Fibroblast of lung (primary cell): ENCODE measurements at regions not wholly inside any gene's neighbourhood (a gene's known extent, or its start where the extent isn't known, plus 50 kb on each side); places are given as distances from the start of the nearest gene placed in this dataset.
A peak's percentile ranks its signal among the peaks of the same experiment; 100 is the strongest.

Source experiments
- DNase-seq, 2 donors: peaks; one replicate each; pipeline versions ENCODE4 v3.0.0 to v3.0.0-alpha.2; 2010; ENCODE audit warnings: low read depth in 2 of 2
- H2AFZ ChIP-seq: 2 replicates; pipeline ENCODE4 v1.5.1; 2012; ENCODE audit warnings: low read length, control low read depth, inconsistent platforms
- H3K27ac ChIP-seq: 2 replicates; pipeline ENCODE4 v1.5.1; 2011; ENCODE audit warnings: low read length, control low read depth; ENCODE audit not compliant: insufficient read depth
- H3K27me3 ChIP-seq: 2 replicates; pipeline ENCODE4 v1.5.1; 2011; ENCODE audit warnings: mild to moderate bottlenecking, low read length; ENCODE audit not compliant: control insufficient read depth, insufficient read depth
- H3K36me3 ChIP-seq: 2 replicates; pipeline ENCODE4 v1.5.1; 2011; ENCODE audit warnings: low read length; ENCODE audit not compliant: control insufficient read depth, insufficient read depth
- H3K4me1 ChIP-seq: 2 replicates; pipeline ENCODE4 v1.5.1; 2011; ENCODE audit warnings: low read length; ENCODE audit not compliant: control insufficient read depth, insufficient read depth; ENCODE audit errors: extremely low read depth
- H3K4me2 ChIP-seq: 2 replicates; pipeline ENCODE4 v1.5.1; 2011; ENCODE audit warnings: low read length, control low read depth; ENCODE audit not compliant: insufficient read depth; ENCODE audit errors: extremely low read depth
- H3K4me3 ChIP-seq, 4 experiments: fragments of 200-600 bp in 1 of 4; sonication (generic) in 1 of 4; replicated peaks in 1 of 4; 2 replicates each; pipeline ENCODE4 v1.5.1; 2011 to 2016; ENCODE audit warnings: low read length in 4 of 4, low read depth in 3 of 4, mild to moderate bottlenecking in 3 of 4, control low read depth in 2 of 4, inconsistent platforms in 1 of 4, mixed read lengths in 1 of 4; ENCODE audit not compliant: insufficient read depth in 1 of 4; ENCODE audit errors: control extremely low read depth in 1 of 4
- H3K79me2 ChIP-seq: 2 replicates; pipeline ENCODE4 v1.5.1; 2012; ENCODE audit warnings: mild to moderate bottlenecking, low read length, inconsistent platforms; ENCODE audit not compliant: control insufficient read depth, insufficient read depth
- H3K9ac ChIP-seq: 2 replicates; pipeline ENCODE4 v1.5.1; 2011; ENCODE audit warnings: mild to moderate bottlenecking, low read length, control low read depth; ENCODE audit not compliant: insufficient read depth
- H3K9me3 ChIP-seq: 2 replicates; pipeline ENCODE4 v1.5.1; 2012; ENCODE audit warnings: low read depth, low read length; ENCODE audit not compliant: control insufficient read depth, insufficient read depth
- H4K20me1 ChIP-seq: 2 replicates; pipeline ENCODE4 v1.5.1; 2011; ENCODE audit warnings: low read length; ENCODE audit not compliant: control insufficient read depth, insufficient read depth; ENCODE audit errors: extremely low read depth
- CTCF ChIP-seq, 2 donors: IDR thresholded peaks in 1 of 2; conservative IDR thresholded peaks in 1 of 2; 1 replicate in 1 of 2; 2 replicates in 1 of 2; pipeline ENCODE4 v1.5.1; 2011 to 2012; ENCODE audit warnings: low read length in 2 of 2, control low read depth in 1 of 2, inconsistent platforms in 1 of 2, low read depth in 1 of 2, mild to moderate bottlenecking in 1 of 2
- EZH2 ChIP-seq: IDR thresholded peaks from 2 replicates; pipeline ENCODE4 v1.5.1; 2012; ENCODE audit warnings: low read length, control low read depth, mild to moderate bottlenecking; ENCODE audit errors: missing control alignments

DNA sequence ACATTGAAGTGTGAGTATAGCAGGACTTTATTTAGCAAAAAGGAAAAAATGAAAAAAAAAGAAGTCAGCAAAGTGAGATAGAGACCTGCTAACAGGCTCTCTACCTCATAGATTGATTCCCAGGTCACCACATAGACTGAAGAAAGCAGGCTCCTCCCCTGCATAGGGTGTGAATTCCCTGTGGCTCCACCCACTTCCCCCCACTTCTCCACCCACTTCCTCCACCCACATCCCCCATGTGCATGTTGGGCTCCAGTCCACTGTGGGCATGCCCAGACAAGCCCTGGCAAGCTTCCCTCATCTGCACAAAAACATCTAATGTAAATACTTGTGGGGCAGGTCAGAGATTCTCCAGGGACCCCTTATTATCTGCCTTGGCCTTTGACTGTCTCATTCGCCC is 97.8 kb downstream of the TMEM47 start:
- no peak overlapping the region for H3K27ac ChIP-seq
- TF ChIP-seq CTCF (conservative IDR thresholded peaks at IDR 0.05 in 1 of 2, IDR thresholded peaks at IDR 0.05 in 1 of 2; ENCODE audit: low read depth in 1 of 2, low read length in 2 of 2) (no peak), EZH2 (no peak)
- no peaks in the 10 kb centered on the region for H3K79me2 ChIP-seq
- H3K4me1 ChIP-seq, result no peaks in the 10 kb centered on the region
- no peak overlapping the region for H3K4me2 ChIP-seq
- H3K36me3 ChIP-seq, result no peaks in the 10 kb centered on the region
- H4K20me1 ChIP-seq, result no peaks in the 10 kb centered on the region
- no peak overlapping the region for H2AFZ ChIP-seq
- H3K9ac ChIP-seq, result no peak overlapping the region
- H3K4me3 ChIP-seq, result no peak overlapping the region
- no peaks in the 10 kb centered on the region for H3K27me3 ChIP-seq
- H3K9me3 ChIP-seq, result no peaks in the 10 kb centered on the region
- DNase-seq, result peak; percentile 9 to 34

DNA sequence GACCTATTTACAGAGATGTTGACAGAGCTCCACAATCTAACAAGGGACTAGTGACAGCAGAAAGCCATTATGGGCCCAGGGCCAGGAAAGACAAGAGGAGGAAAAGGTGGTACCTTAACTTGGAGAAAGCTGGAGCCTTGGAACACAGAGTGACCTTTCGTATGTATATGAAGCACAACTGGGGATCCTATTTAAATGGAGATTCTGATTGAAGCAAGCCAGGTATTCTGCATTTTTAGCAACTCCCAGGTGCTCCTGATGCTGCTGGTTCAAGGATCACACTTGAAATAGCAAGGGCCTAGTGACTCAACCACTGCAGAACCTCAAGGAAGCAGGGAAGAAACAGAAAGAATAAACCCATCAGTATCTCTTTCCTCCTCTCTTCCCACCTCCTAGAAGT is 99.4 kb downstream of the TMEM47 start:
- no peak overlapping the region for H3K4me3 ChIP-seq
- DNase-seq, result no peak
- H3K36me3 ChIP-seq, result no peaks in the 10 kb centered on the region
- no peaks in the 10 kb centered on the region for H3K79me2 ChIP-seq
- H3K27me3 ChIP-seq, result no peaks in the 10 kb centered on the region
- H4K20me1 ChIP-seq, result no peaks in the 10 kb centered on the region
- H3K4me2 ChIP-seq, result no peak overlapping the region
- no peaks in the 10 kb centered on the region for H3K9me3 ChIP-seq
- H2AFZ ChIP-seq, result no peak overlapping the region
- no peak overlapping the region for H3K27ac ChIP-seq
- no peak overlapping the region for H3K9ac ChIP-seq
- H3K4me1 ChIP-seq, result no peaks in the 10 kb centered on the region
- TF ChIP-seq EZH2 (no peak), CTCF (conservative IDR thresholded peaks at IDR 0.05 in 1 of 2, IDR thresholded peaks at IDR 0.05 in 1 of 2; ENCODE audit: low read depth in 1 of 2, low read length in 2 of 2) (no peak)

DNA sequence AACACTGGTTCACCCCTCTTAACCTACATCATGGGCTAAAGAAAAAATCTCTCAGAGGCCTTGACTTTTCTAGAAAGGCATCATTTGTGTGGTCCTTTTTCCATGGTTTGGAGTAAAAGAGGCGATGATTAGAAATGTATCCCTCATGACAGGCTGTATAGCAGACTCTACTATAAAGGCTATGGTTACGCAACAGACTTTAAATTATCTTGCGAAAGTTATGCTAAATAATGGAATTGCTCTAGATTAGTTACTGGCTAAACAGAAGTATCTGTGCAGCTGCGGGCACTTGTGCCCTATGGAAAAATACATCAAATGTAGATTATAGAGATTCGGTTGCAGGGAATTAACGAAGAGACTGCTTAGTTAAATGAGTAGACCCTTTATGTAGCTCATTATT is 101.6 kb downstream of the TMEM47 start:
- H3K9ac ChIP-seq, result no peak overlapping the region
- H2AFZ ChIP-seq, result no peak overlapping the region

More for the DNA sequence above, 101.6 kb downstream of the TMEM47 start:
- no peak overlapping the region for H3K4me3 ChIP-seq
- no peaks in the 10 kb centered on the region for H3K79me2 ChIP-seq
- no peak for TF ChIP-seq CTCF (conservative IDR thresholded peaks at IDR 0.05 in 1 of 2, IDR thresholded peaks at IDR 0.05 in 1 of 2; ENCODE audit: low read depth in 1 of 2, low read length in 2 of 2)
- no peak for TF ChIP-seq EZH2
- no peaks in the 10 kb centered on the region for H3K27me3 ChIP-seq
- no peak overlapping the region for H3K4me2 ChIP-seq
- no peaks in the 10 kb centered on the region for H3K9me3 ChIP-seq
- no peak overlapping the region for H3K27ac ChIP-seq
- DNase-seq, result no peak
- H3K36me3 ChIP-seq, result no peaks in the 10 kb centered on the region
- H3K4me1 ChIP-seq, result no peaks in the 10 kb centered on the region
- H4K20me1 ChIP-seq, result no peaks in the 10 kb centered on the region
